ENCODE measurements at regions not wholly inside any gene's neighbourhood (a gene's known extent, or its start where the extent isn't known, plus 50 kb on each side); places are given as distances from the start of the nearest gene placed in this dataset.

DNA sequence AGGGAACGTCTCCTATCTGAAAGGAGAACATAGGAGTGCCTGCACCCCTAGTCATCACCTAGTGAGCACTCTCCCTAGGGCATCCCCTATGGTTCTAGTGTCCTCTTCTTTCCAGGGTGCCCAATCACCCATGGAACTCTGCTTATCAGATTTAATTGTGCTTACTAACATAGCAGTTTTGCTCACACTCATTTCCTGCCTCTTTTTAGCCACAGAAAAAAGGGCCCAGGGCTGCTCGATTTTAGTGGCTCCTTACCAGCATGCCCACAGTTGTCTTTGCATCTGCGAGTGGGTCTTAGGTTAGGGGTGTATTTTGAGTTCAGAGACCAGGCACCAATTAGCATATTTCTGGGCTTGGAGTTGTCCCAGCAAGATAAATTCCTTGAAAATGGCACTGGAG is 1110.2 kb downstream of the TAF11L14 start:
- DNase-seq, result no peak
- no peak overlapping the region for H3K4me2 ChIP-seq (ENCODE audit: unreplicated experiment)
- H3K27me3 ChIP-seq (replicated peaks; ENCODE audit: insufficient read depth), result no peaks in the 10 kb centered on the region
- H3K9me2 ChIP-seq (ENCODE audit: insufficient read depth), result no peaks in the 10 kb centered on the region
- H3K9me3 ChIP-seq (ENCODE audit: low read depth), result no peaks in the 10 kb centered on the region
- 18 to 22% methylated on average over 3 of the region's 3 CpGs for WGBS, 2 experiments (ENCODE audit: low coverage in 1 of 2, low lambda C conversion rate in 2 of 2, missing lambda C conversion rate in 2 of 2)
- TF ChIP-seq EZH2phosphoT487 (IDR thresholded peaks at IDR 0.05; ENCODE audit: insufficient read depth, low read depth) (no peak), EZH2 (IDR thresholded peaks at IDR 0.05; ENCODE audit: insufficient read depth, poor library complexity, severe bottlenecking) (no peak)
- H3K4me1 ChIP-seq (ENCODE audit: insufficient read depth), result no peaks in the 10 kb centered on the region
- H3K79me2 ChIP-seq (ENCODE audit: insufficient read depth), result no peaks in the 10 kb centered on the region
- no peak overlapping the region for H3K27ac ChIP-seq
- no peak overlapping the region for H3K4me3 ChIP-seq
- no peak overlapping the region for H3K9ac ChIP-seq
- H3F3A ChIP-seq (ENCODE audit: insufficient read depth), result no peaks in the 10 kb centered on the region
- H2AFZ ChIP-seq, result no peak overlapping the region
- no peaks in the 10 kb centered on the region for H4K20me1 ChIP-seq (ENCODE audit: insufficient read depth)
- H3K36me3 ChIP-seq (ENCODE audit: low read depth), result no peaks in the 10 kb centered on the region
- in situ Hi-C loops (cut with MboI), result no loop called here

GRCh38 chr5:18745042-18745987 is 1111.1 kb downstream of the TAF11L14 start:
- peak overlapping the region; percentile 48 for H3K4me2 ChIP-seq (ENCODE audit: unreplicated experiment)
- TF ChIP-seq EZH2phosphoT487 (IDR thresholded peaks at IDR 0.05; ENCODE audit: insufficient read depth, low read depth) (no peak), EZH2 (IDR thresholded peaks at IDR 0.05; ENCODE audit: insufficient read depth, poor library complexity, severe bottlenecking) (no peak)
- H3K9me2 ChIP-seq (ENCODE audit: insufficient read depth), result no peaks in the 10 kb centered on the region
- no peaks in the 10 kb centered on the region for H3K36me3 ChIP-seq (ENCODE audit: low read depth)
- no peaks in the 10 kb centered on the region for H3F3A ChIP-seq (ENCODE audit: insufficient read depth)
- no peaks in the 10 kb centered on the region for H3K9me3 ChIP-seq (ENCODE audit: low read depth)
- peak overlapping the region; percentile 63 for H2AFZ ChIP-seq
- no peak for DNase-seq
- H3K4me1 ChIP-seq (ENCODE audit: insufficient read depth), result no peaks in the 10 kb centered on the region
- H3K27me3 ChIP-seq (replicated peaks; ENCODE audit: insufficient read depth), result no peaks in the 10 kb centered on the region
- in situ Hi-C loops (cut with MboI), result no loop called here
- H3K79me2 ChIP-seq (ENCODE audit: insufficient read depth), result no peaks in the 10 kb centered on the region
- WGBS, 2 experiments (ENCODE audit: low coverage in 1 of 2, low lambda C conversion rate in 2 of 2, missing lambda C conversion rate in 2 of 2), result 39 to 42% methylated on average over 13 of the region's 13 CpGs
- H4K20me1 ChIP-seq (ENCODE audit: insufficient read depth), result no peaks in the 10 kb centered on the region
- H3K4me3 ChIP-seq, result peak overlapping the region; percentile 55
- no peak overlapping the region for H3K27ac ChIP-seq
- H3K9ac ChIP-seq, result no peak overlapping the region

- H3K9me3 ChIP-seq (ENCODE audit: low read depth), result no peaks in the 10 kb centered on the region
- in situ Hi-C loops (cut with MboI), result no loop called here
- H3K4me3 ChIP-seq, result peak overlapping the region; percentile 55
- H4K20me1 ChIP-seq (ENCODE audit: insufficient read depth), result no peaks in the 10 kb centered on the region
- no peak for TF ChIP-seq EZH2 (IDR thresholded peaks at IDR 0.05; ENCODE audit: insufficient read depth, poor library complexity, severe bottlenecking)
- TF ChIP-seq EZH2phosphoT487 (IDR thresholded peaks at IDR 0.05; ENCODE audit: insufficient read depth, low read depth), result no peak
- 43 to 46% methylated on average over 9 of the region's 9 CpGs for whole genome bisulfite sequencing, 2 experiments (ENCODE audit: low coverage in 1 of 2, low lambda C conversion rate in 2 of 2, missing lambda C conversion rate in 2 of 2)
- H3K4me1 ChIP-seq (ENCODE audit: insufficient read depth), result no peaks in the 10 kb centered on the region
- no peak overlapping the region for H3K9ac ChIP-seq
- H3K36me3 ChIP-seq (ENCODE audit: low read depth), result no peaks in the 10 kb centered on the region
- DNase-seq, result peak; percentile 17
- H3F3A ChIP-seq (ENCODE audit: insufficient read depth), result no peaks in the 10 kb centered on the region
- peak overlapping the region; percentile 48 for H3K4me2 ChIP-seq (ENCODE audit: unreplicated experiment)
- H3K27me3 ChIP-seq (replicated peaks; ENCODE audit: insufficient read depth), result no peaks in the 10 kb centered on the region
- H3K9me2 ChIP-seq (ENCODE audit: insufficient read depth), result no peaks in the 10 kb centered on the region
- H3K27ac ChIP-seq, result no peak overlapping the region
- H3K79me2 ChIP-seq (ENCODE audit: insufficient read depth), result no peaks in the 10 kb centered on the region
- H2AFZ ChIP-seq, result peak overlapping the region; percentile 63
Observed at GRCh38 chr5:18745988-18746615, 1111.8 kb downstream of the TAF11L14 start.

GRCh38 chr5:18749763-18750162 is 1115.5 kb downstream of the TAF11L14 start:
- H2AFZ ChIP-seq, result no peak overlapping the region
- H3K4me3 ChIP-seq, result no peak overlapping the region
- no peaks in the 10 kb centered on the region for H3K79me2 ChIP-seq (ENCODE audit: insufficient read depth)
- H3K9me2 ChIP-seq (ENCODE audit: insufficient read depth), result no peaks in the 10 kb centered on the region
- no peak for DNase-seq
- H3K4me1 ChIP-seq (ENCODE audit: insufficient read depth), result no peaks in the 10 kb centered on the region
- H3K27ac ChIP-seq, result no peak overlapping the region
- H3K9me3 ChIP-seq (ENCODE audit: low read depth), result no peaks in the 10 kb centered on the region
- in situ Hi-C loops (cut with MboI), result no loop called here
- no peaks in the 10 kb centered on the region for H3K27me3 ChIP-seq (replicated peaks; ENCODE audit: insufficient read depth)
- H3K36me3 ChIP-seq (ENCODE audit: low read depth), result no peaks in the 10 kb centered on the region
- no peaks in the 10 kb centered on the region for H3F3A ChIP-seq (ENCODE audit: insufficient read depth)
- no peaks in the 10 kb centered on the region for H4K20me1 ChIP-seq (ENCODE audit: insufficient read depth)
- WGBS, 2 experiments (ENCODE audit: low coverage in 1 of 2, low lambda C conversion rate in 2 of 2, missing lambda C conversion rate in 2 of 2), result 36 to 39% methylated on average over 4 of the region's 4 CpGs
- no peak overlapping the region for H3K9ac ChIP-seq
- H3K4me2 ChIP-seq (ENCODE audit: unreplicated experiment), result no peak overlapping the region
- TF ChIP-seq EZH2phosphoT487 (IDR thresholded peaks at IDR 0.05; ENCODE audit: insufficient read depth, low read depth) (no peak), EZH2 (IDR thresholded peaks at IDR 0.05; ENCODE audit: insufficient read depth, poor library complexity, severe bottlenecking) (no peak)
